Liver (tissue), 8 donors: ENCODE measurements at regions not wholly inside any gene's neighbourhood (a gene's known extent, or its start where the extent isn't known, plus 50 kb on each side); places are given as distances from the start of the nearest gene placed in this dataset.
"Not testable (repeated sequence)": the region's sequence is repeated elsewhere in the genome, so short reads cannot be mapped to it uniquely, and the experiment has no call there.

Experiments used
- DNase-seq: peaks from one replicate; pipeline ENCODE4 v3.0.0-alpha.2; 2017; ENCODE audit warnings: low spot score
- H3K27ac ChIP-seq, 2 donors: one replicate each; pipeline ENCODE4 v1.7.0; 2013; ENCODE audit warnings: inconsistent platforms in 2 of 2, low read length in 2 of 2, control low read depth in 1 of 2, low read depth in 1 of 2, mild to moderate bottlenecking in 1 of 2
- H3K27me3 ChIP-seq, 4 donors: one replicate each; pipeline versions ENCODE4 v1.6.1 to v1.7.0; 2013; ENCODE audit warnings: low read length in 3 of 4, inconsistent platforms in 1 of 4, mild to moderate bottlenecking in 1 of 4, moderate library complexity in 1 of 4; ENCODE audit not compliant: control insufficient read depth in 4 of 4, insufficient read depth in 4 of 4
- H3K36me3 ChIP-seq, 4 donors: one replicate each; pipeline versions ENCODE4 v1.6.1 to v1.7.0; 2013; ENCODE audit warnings: low read length in 3 of 4, mild to moderate bottlenecking in 3 of 4, low read depth in 1 of 4, moderate library complexity in 1 of 4; ENCODE audit not compliant: control insufficient read depth in 4 of 4, insufficient read depth in 3 of 4
- H3K4me1 ChIP-seq, 4 donors: one replicate each; pipeline versions ENCODE4 v1.6.1 to v1.7.0; 2013; ENCODE audit warnings: low read length in 3 of 4, mild to moderate bottlenecking in 3 of 4, moderate library complexity in 1 of 4; ENCODE audit not compliant: control insufficient read depth in 4 of 4, insufficient read depth in 4 of 4
- H3K4me3 ChIP-seq, 3 donors: one replicate each; pipeline versions ENCODE4 v1.6.1 to v1.7.0; 2013; ENCODE audit warnings: low read length in 3 of 3, control low read depth in 1 of 3, low read depth in 1 of 3, mild to moderate bottlenecking in 1 of 3
- H3K9ac ChIP-seq, 2 donors: one replicate each; pipeline ENCODE4 v1.7.0; 2013; ENCODE audit warnings: low read length in 2 of 2, mild to moderate bottlenecking in 2 of 2, moderate library complexity in 2 of 2, control low read depth in 1 of 2, low read depth in 1 of 2
- H3K9me3 ChIP-seq, 4 donors: one replicate each; pipeline versions ENCODE4 v1.6.1 to v1.7.0; 2013; ENCODE audit warnings: low read length in 3 of 4; ENCODE audit not compliant: control insufficient read depth in 4 of 4
- CTCF ChIP-seq: fragments of 150-350 bp; IDR thresholded peaks from 2 replicates; pipeline ENCODE4 v1.5.1; 2017; ENCODE audit warnings: improper control_type of control experiment, low read depth, low read length; ENCODE audit not compliant: missing input control
- EGR1 ChIP-seq, 2 donors: IDR thresholded peaks; 2 replicates each; pipeline ENCODE4 v1.6.1; 2016 to 2018; ENCODE audit warnings: antibody characterized with exemption in 2 of 2, low read depth in 2 of 2
- FOXA1 ChIP-seq: IDR thresholded peaks from 2 replicates; pipeline ENCODE4 v1.6.1; 2016; ENCODE audit warnings: antibody characterized with exemption
- FOXA2 ChIP-seq: IDR thresholded peaks from 2 replicates; pipeline ENCODE4 v1.6.1; 2016; ENCODE audit warnings: antibody characterized with exemption
- GABPA ChIP-seq, 2 donors: IDR thresholded peaks in 1 of 2; conservative IDR thresholded peaks in 1 of 2; 2 replicates each; pipeline ENCODE4 v1.6.1; 2016; ENCODE audit warnings: antibody characterized with exemption in 2 of 2, mild to moderate bottlenecking in 1 of 2, moderate library complexity in 1 of 2
- HNF4A ChIP-seq, 2 donors: conservative IDR thresholded peaks; 2 replicates each; pipeline ENCODE4 v1.6.1; 2016; ENCODE audit warnings: antibody characterized with exemption in 2 of 2, mild to moderate bottlenecking in 2 of 2
- HNF4G ChIP-seq: IDR thresholded peaks from 2 replicates; pipeline ENCODE4 v1.6.1; 2016; ENCODE audit warnings: antibody characterized with exemption
- JUND ChIP-seq, 2 donors: IDR thresholded peaks; 2 replicates each; pipeline ENCODE4 v1.6.1; 2016; ENCODE audit warnings: antibody characterized with exemption in 2 of 2
- NR2F2 ChIP-seq: IDR thresholded peaks from 2 replicates; pipeline ENCODE4 v1.6.1; 2016; ENCODE audit warnings: antibody characterized with exemption
- RAD21 ChIP-seq, 2 donors: IDR thresholded peaks; 2 replicates each; pipeline ENCODE4 v1.6.1; 2016; ENCODE audit warnings: antibody characterized with exemption in 2 of 2, mild to moderate bottlenecking in 2 of 2
- REST ChIP-seq: IDR thresholded peaks from 2 replicates; pipeline ENCODE4 v1.6.1; 2016; ENCODE audit warnings: antibody characterized with exemption, mild to moderate bottlenecking
- SP1 ChIP-seq: IDR thresholded peaks from 2 replicates; pipeline ENCODE4 v1.6.1; 2018; ENCODE audit warnings: antibody characterized with exemption, mild to moderate bottlenecking
- TAF1 ChIP-seq: conservative IDR thresholded peaks from 2 replicates; pipeline ENCODE4 v1.6.1; 2016; ENCODE audit warnings: antibody characterized with exemption, mild to moderate bottlenecking
- YY1 ChIP-seq: IDR thresholded peaks from 2 replicates; pipeline ENCODE4 v1.6.1; 2016; ENCODE audit warnings: antibody characterized with exemption, mild to moderate bottlenecking
- ZBTB33 ChIP-seq: IDR thresholded peaks from 2 replicates; pipeline ENCODE4 v1.6.1; 2016; ENCODE audit warnings: antibody characterized with exemption
- WGBS: extraction: QIAGEN DNeasy Blood & Tissue Kit; methylation state at CpG from one replicate; pipeline ENCODE4 v1.1.7; 2013; 5-methylcytosine and 5-hydroxymethylcytosine counted together
- donor health status: healthy.
- donor health status: healthy.
- donor health status: healthy.
- donor health status: healthy.
- donor health status: healthy.

DNA sequence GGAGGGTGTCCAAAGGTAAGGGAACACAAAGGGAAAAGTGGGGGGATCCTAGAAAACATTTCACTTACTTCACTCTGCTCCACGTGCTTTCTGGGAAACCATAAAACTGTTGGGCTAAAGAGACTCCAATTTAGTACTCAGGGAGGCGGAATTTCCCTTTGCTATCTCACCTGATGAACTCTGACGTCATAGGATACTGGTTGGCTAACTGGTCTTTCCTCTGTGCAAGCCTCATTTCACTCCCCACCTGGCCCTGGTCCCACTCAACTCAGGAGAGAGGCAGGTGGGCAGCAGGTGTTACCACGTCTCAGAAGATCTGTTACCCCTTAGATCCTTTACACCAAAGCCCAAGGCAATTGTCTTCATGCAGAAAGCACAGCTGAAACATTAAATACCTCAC, 51.8 kb upstream of the PMAIP1 start:
- peaks cover 0 to 3% (median 0%) of the 10 kb centered on the region in 4 donors for H3K27me3 ChIP-seq
- H3K27ac ChIP-seq = no peak overlapping the region
- H3K36me3 ChIP-seq = no peaks in the 10 kb centered on the region
- H3K9me3 ChIP-seq = no peaks in the 10 kb centered on the region
- TF ChIP-seq EGR1 (IDR thresholded peaks at IDR 0.05; ENCODE audit: low read depth in 2 of 2) (no peak), CTCF (no peak), GABPA (IDR thresholded peaks at IDR 0.05 in 1 of 2, conservative IDR thresholded peaks at IDR 0.05 in 1 of 2) (no peak), HNF4G (no peak), NR2F2 (no peak), FOXA1 (no peak), RAD21 (IDR thresholded peaks at IDR 0.05) (no peak), ZBTB33 (no peak), HNF4A (conservative IDR thresholded peaks at IDR 0.05) (no peak), JUND (IDR thresholded peaks at IDR 0.05) (no peak), TAF1 (no peak), FOXA2 (no peak), SP1 (no peak)
- WGBS = 69% methylated on average over 4 of the region's 4 CpGs
- DNase-seq = no peak
- no peaks in the 10 kb centered on the region for H3K4me1 ChIP-seq
- no peak overlapping the region for H3K9ac ChIP-seq
- H3K4me3 ChIP-seq = no peak overlapping the region

- H3K4me1 ChIP-seq, H3K36me3 ChIP-seq, DNase-seq, H3K4me3 ChIP-seq, H3K27me3 ChIP-seq, H3K9ac ChIP-seq, H3K9me3 ChIP-seq, H3K27ac ChIP-seq: not testable (repeated sequence)
- 81% methylated on average over 5 of the region's 5 CpGs for WGBS
These were observed 52.3 kb upstream of the PMAIP1 start for GRCh38 chr18:59847491-59847846.

DNA sequence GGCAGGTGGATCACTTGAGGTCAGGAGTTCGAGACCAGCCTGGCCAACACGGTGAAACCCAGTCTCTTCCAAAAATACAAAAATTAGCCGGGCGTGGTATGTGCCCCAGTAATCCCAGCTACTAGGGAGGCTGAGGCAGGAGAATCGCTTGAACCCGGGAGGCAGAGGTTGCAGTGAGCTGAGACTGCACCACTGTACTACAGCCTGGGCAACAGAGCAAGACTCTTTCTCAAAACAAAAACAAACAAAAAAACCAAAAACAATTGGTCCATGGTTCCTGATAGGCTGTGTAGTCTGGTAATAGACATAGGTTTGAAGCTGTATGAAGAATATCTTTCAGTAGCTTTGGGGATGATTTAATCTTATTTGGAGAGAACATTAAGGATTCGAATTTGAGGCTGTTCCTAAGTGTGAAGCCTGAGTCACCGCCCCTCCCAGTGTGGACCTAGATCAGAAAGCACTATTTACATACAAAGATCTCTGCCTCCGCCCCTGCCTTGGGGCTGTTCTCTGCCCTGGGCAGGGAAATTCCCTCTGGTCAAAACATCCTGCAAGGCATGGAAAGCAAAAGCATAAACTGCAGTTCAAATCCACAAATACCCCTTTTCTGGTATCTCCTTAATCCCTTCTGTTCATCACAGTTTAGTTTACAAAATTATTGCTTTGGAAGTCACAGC, 52.8 kb upstream of the PMAIP1 start:
- H3K4me1 ChIP-seq = no peaks in the 10 kb centered on the region
- H3K36me3 ChIP-seq = no peaks in the 10 kb centered on the region
- no peak overlapping the region for H3K27ac ChIP-seq
- H3K27me3 ChIP-seq = peaks cover 0 to 3% (median 0%) of the 10 kb centered on the region in 4 donors
- H3K4me3 ChIP-seq = no peak overlapping the region
- H3K9ac ChIP-seq = no peak overlapping the region
- WGBS = 68% methylated on average over 9 of the region's 9 CpGs
- H3K9me3 ChIP-seq = no peaks in the 10 kb centered on the region
- DNase-seq = no peak
- TF ChIP-seq REST (no peak), SP1 (no peak), EGR1 (IDR thresholded peaks at IDR 0.05; ENCODE audit: low read depth in 2 of 2) (no peak), FOXA1 (no peak), RAD21 (IDR thresholded peaks at IDR 0.05) (no peak), JUND (IDR thresholded peaks at IDR 0.05) (no peak), NR2F2 (no peak), HNF4A (conservative IDR thresholded peaks at IDR 0.05) (no peak), ZBTB33 (no peak), TAF1 (no peak), YY1 (no peak), HNF4G (no peak), GABPA (IDR thresholded peaks at IDR 0.05 in 1 of 2, conservative IDR thresholded peaks at IDR 0.05 in 1 of 2) (no peak)
